Loucy (cell line): ENCODE measurements at regions not wholly inside any gene's neighbourhood (a gene's known extent, or its start where the extent isn't known, plus 50 kb on each side); places are given as distances from the start of the nearest gene placed in this dataset.

Experiments used
- H2AFZ ChIP-seq: fragments of 200-600 bp; sonication (generic); 2 replicates; pipeline ENCODE4 v1.6.0; 2016; ENCODE audit warnings: antibody characterized with exemption, mild to moderate bottlenecking, low read length, moderate library complexity
- H3F3A ChIP-seq: fragments of 200-600 bp; 2 replicates; pipeline ENCODE4 v1.6.0; 2016; ENCODE audit warnings: antibody characterized with exemption, low read depth, mild to moderate bottlenecking
- H3K27me3 ChIP-seq: fragments of 200-600 bp; sonication (generic); 2 replicates; pipeline ENCODE4 v1.6.1; 2014; ENCODE audit warnings: low read length, mild to moderate bottlenecking; ENCODE audit not compliant: insufficient read depth, poor library complexity, severe bottlenecking
- H3K36me3 ChIP-seq: fragments of 200-600 bp; sonication (generic); 2 replicates; pipeline ENCODE4 v1.6.1; 2016; ENCODE audit warnings: low read length; ENCODE audit not compliant: insufficient read depth
- H3K4me1 ChIP-seq: fragments of 200-600 bp; sonication (generic); 2 replicates; pipeline ENCODE4 v1.5.1; 2014; ENCODE audit warnings: low read length, mild to moderate bottlenecking; ENCODE audit not compliant: insufficient read depth, poor library complexity, severe bottlenecking
- H3K4me2 ChIP-seq: fragments of 200-600 bp; sonication (generic); 2 replicates; pipeline ENCODE4 v1.6.0; 2014; ENCODE audit warnings: antibody characterized with exemption, low read length, low read depth, mild to moderate bottlenecking; ENCODE audit not compliant: poor library complexity, severe bottlenecking
- H3K4me3 ChIP-seq: fragments of 200-600 bp; sonication (generic); 2 replicates; pipeline ENCODE4 v1.5.1; 2014; ENCODE audit warnings: low read length, mild to moderate bottlenecking, mixed read lengths; ENCODE audit not compliant: poor library complexity, severe bottlenecking
- H3K79me2 ChIP-seq: fragments of 200-600 bp; sonication (generic); 2 replicates; pipeline ENCODE4 v1.6.1; 2014; ENCODE audit warnings: low read length; ENCODE audit not compliant: insufficient read depth
- H3K9ac ChIP-seq: fragments of 200-600 bp; sonication (generic); 2 replicates; pipeline ENCODE4 v1.6.0; 2014; ENCODE audit warnings: mild to moderate bottlenecking, low read depth, low read length, moderate library complexity; ENCODE audit not compliant: poor library complexity, severe bottlenecking
- H3K9me2 ChIP-seq: fragments of 200-600 bp; sonication (generic); replicated peaks from 2 replicates; pipeline ENCODE4 v1.6.1; 2016; ENCODE audit warnings: low read depth, low read length, mixed read lengths
- H3K9me3 ChIP-seq: fragments of 200-600 bp; sonication (generic); 2 replicates; pipeline ENCODE4 v1.6.1; 2014; ENCODE audit warnings: mild to moderate bottlenecking, antibody characterized with exemption, low read length, low read depth; ENCODE audit not compliant: insufficient read depth
- H4K20me1 ChIP-seq: fragments of 200-600 bp; sonication (generic); 2 replicates; pipeline ENCODE4 v1.6.0; 2014; ENCODE audit warnings: antibody characterized with exemption, low read length, mild to moderate bottlenecking; ENCODE audit not compliant: insufficient read depth, poor library complexity, severe bottlenecking
- CTCF ChIP-seq: fragments of 200-600 bp; sonication (generic); conservative IDR thresholded peaks from 2 replicates; pipeline ENCODE4 v1.5.1; 2014; ENCODE audit warnings: mild to moderate bottlenecking, antibody characterized with exemption, low read length
- EZH2phosphoT487 ChIP-seq: fragments of 200-600 bp; IDR thresholded peaks from 2 replicates; pipeline ENCODE4 v1.6.1; 2018; ENCODE audit warnings: antibody characterized with exemption, mild to moderate bottlenecking, moderate library complexity, borderline replicate concordance

DNA sequence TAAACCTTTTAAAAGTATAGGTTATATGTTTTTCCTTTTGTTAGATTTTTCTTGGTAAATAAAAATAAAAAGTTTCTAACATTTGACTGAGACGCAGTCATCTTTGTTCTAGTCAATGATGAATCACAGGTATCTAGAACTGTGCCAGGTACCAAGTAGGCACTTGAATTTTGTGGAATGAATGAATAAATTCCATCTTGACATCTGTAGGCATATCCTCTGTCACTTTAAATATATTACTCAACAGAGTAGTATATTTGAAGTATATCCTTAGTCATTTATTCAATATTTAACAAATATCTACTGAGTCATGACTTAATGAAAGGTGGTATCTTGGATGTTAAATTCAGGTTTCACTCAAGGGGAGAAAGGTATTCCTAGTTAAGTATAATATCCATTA, 828.4 kb downstream of the TUSC7 start:
- no peaks in the 10 kb centered on the region for H3K4me1 ChIP-seq
- no peak overlapping the region for H3K4me2 ChIP-seq
- no peaks in the 10 kb centered on the region for H4K20me1 ChIP-seq
- H3F3A ChIP-seq = no peaks in the 10 kb centered on the region
- no peaks in the 10 kb centered on the region for H3K36me3 ChIP-seq
- no peaks in the 10 kb centered on the region for H3K79me2 ChIP-seq
- no peak overlapping the region for H2AFZ ChIP-seq
- no peaks in the 10 kb centered on the region for H3K9me3 ChIP-seq
- no peak overlapping the region for H3K9ac ChIP-seq
- no peak overlapping the region for H3K4me3 ChIP-seq
- no peak for TF ChIP-seq CTCF
- no peak for TF ChIP-seq EZH2phosphoT487
- H3K27me3 ChIP-seq = no peaks in the 10 kb centered on the region
- no peaks in the 10 kb centered on the region for H3K9me2 ChIP-seq

DNA sequence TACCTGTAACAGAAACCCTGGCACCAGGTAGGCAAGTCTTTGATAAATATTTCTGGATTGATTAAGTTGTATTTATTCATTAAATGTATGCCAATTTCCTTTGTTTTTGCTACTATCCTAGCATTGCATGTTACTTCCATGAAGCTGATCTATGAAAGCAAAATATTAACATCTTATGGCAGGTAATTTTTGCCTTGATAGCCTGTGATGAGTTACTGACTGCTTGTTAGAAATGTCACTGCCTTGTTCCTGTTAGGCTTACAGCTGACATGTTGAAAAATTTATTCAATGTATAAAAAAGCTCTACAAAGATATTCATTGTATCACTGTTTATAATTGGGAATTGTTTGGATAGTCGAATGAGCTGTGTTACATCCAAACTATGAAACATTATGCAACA, 830.1 kb downstream of the TUSC7 start:
- Histone ChIP-seq H3K36me3 (no peaks in the 10 kb centered on the region), H2AFZ (no peak overlapping the region), H3K27me3 (no peaks in the 10 kb centered on the region), H3K4me1 (no peaks in the 10 kb centered on the region), H3F3A (no peaks in the 10 kb centered on the region), H3K4me3 (no peak overlapping the region), H3K9me3 (no peaks in the 10 kb centered on the region), H3K9ac (no peak overlapping the region), H4K20me1 (no peaks in the 10 kb centered on the region), H3K79me2 (no peaks in the 10 kb centered on the region), H3K4me2 (no peak overlapping the region), H3K9me2 (no peaks in the 10 kb centered on the region)
- TF ChIP-seq EZH2phosphoT487 (no peak), CTCF (no peak)

- Histone ChIP-seq H4K20me1 (no peaks in the 10 kb centered on the region), H3K9me2 (no peaks in the 10 kb centered on the region), H3K4me2 (no peak overlapping the region), H3K9me3 (no peaks in the 10 kb centered on the region), H2AFZ (no peak overlapping the region), H3K9ac (no peak overlapping the region), H3K4me1 (no peaks in the 10 kb centered on the region), H3K4me3 (no peak overlapping the region), H3F3A (no peaks in the 10 kb centered on the region), H3K27me3 (no peaks in the 10 kb centered on the region), H3K36me3 (no peaks in the 10 kb centered on the region), H3K79me2 (no peaks in the 10 kb centered on the region)
- TF ChIP-seq EZH2phosphoT487 (no peak), CTCF (no peak)
Measured at GRCh38 chr3:117540597-117540996, 831.0 kb downstream of the TUSC7 start.
